Calu3 (cell line): ENCODE measurements at regions not wholly inside any gene's neighbourhood (a gene's known extent, or its start where the extent isn't known, plus 50 kb on each side); places are given as distances from the start of the nearest gene placed in this dataset.

Experiments used
- BruUV-seq: library from RNA; stranded (reverse); fragments of 400-500 nt; replicated peaks from 2 replicates; lab custom pipeline; 2021; lab: Mats Ljungman, UMichigan
- CTCF ChIA-PET: fragments of 300-600 bp; sonication (Branson Sonifier 250); formaldehyde crosslinking; loops from one replicate; lab custom pipeline; 2022; ENCODE audit warnings: antibody characterized with exemption; lab: Charles Lee
- DNase-seq: peaks from one replicate; pipeline ENCODE4 v3.0.0; 2022
- H3K27ac Mint-ChIP-seq: one replicate; pipeline ENCODE4 v1.8.0; 2022; ENCODE audit warnings: mixed read lengths; ENCODE audit not compliant: unreplicated experiment
- H3K27me3 Mint-ChIP-seq: one replicate; pipeline ENCODE4 v1.8.0; 2022; ENCODE audit warnings: mixed read lengths; ENCODE audit not compliant: unreplicated experiment
- H3K36me3 Mint-ChIP-seq: one replicate; pipeline ENCODE4 v1.8.0; 2022; ENCODE audit warnings: mild to moderate bottlenecking, moderate library complexity, mixed read lengths; ENCODE audit not compliant: insufficient read depth, unreplicated experiment
- H3K4me1 Mint-ChIP-seq: one replicate; pipeline ENCODE4 v1.8.0; 2022; ENCODE audit warnings: mild to moderate bottlenecking, low read depth, mixed read lengths; ENCODE audit not compliant: unreplicated experiment
- H3K4me3 Mint-ChIP-seq: one replicate; pipeline ENCODE4 v1.8.0; 2022; ENCODE audit warnings: mild to moderate bottlenecking, low read depth, moderate library complexity, mixed read lengths; ENCODE audit not compliant: unreplicated experiment
- H3K9me3 Mint-ChIP-seq: one replicate; pipeline ENCODE4 v1.8.0; 2022; ENCODE audit warnings: low read depth, mixed read lengths; ENCODE audit not compliant: unreplicated experiment
- CTCF ChIP-seq: fragments of 200-600 bp; IDR thresholded peaks from one replicate; pipeline ENCODE4 v1.8.0; 2022; ENCODE audit warnings: antibody characterized with exemption; ENCODE audit not compliant: unreplicated experiment
- intact Hi-C: fragments of 100-400 bp; cut with micrococcal nuclease; formaldehyde crosslinking; loops from one replicate; pipeline ENCODE4 v1.10.0; 2022; ENCODE audit not compliant: unreplicated experiment

DNA sequence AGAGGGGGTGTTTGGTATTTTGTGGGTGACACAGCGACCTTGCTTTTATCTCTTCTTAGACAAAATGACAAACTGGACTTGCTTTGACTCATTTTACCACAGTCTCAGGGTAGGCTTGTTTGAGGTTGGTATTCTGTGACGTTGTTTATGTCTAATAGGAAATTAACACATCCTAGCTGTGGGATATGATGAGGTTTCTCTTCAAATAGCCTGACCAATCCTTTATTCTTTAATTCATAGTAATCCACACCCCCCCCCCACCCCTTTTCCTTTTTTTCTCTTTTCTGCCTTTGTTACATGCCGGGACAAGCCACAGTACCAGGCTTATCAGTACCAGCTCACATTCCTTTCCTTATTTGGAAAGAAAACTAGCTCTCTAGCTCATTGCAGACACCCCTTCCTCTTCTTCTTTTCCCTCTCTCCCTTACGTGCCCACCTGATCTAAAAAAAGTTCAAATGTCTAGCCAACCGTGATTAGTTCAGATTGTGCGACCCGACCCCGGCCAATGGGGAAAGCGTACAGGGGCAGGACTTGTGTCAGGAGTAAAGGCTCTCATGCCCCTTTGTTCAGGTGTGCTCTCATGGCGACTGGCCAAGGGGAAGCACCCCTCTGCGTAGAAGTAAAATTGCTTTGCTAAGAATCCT is 52.2 kb upstream of the PTPRM start:
- CTCF ChIA-PET, result interaction anchor here (0.7 to 1.4 kb wide), 2 partner anchors 26 to 44 kb away, joined by 3 to 5 read pairs; no protein-coding TSS in a partner anchor
- intact Hi-C loops, result loop anchor here (5.0 kb wide), 1 partner anchor 52 kb away; the partner anchor contains the start of gene PTPRM
- Mint-ChIP-seq H3K4me1 (peaks cover 19% of the 10 kb centered on the region), H3K27me3 (no peaks in the 10 kb centered on the region), H3K4me3 (no peak overlapping the region), H3K27ac (no peak overlapping the region), H3K9me3 (no peaks in the 10 kb centered on the region), H3K36me3 (no peaks in the 10 kb centered on the region)
- TF ChIP-seq CTCF, result no peak
- peak; percentile 48 for DNase-seq
- BruUV-seq, result no TSS peak

DNA sequence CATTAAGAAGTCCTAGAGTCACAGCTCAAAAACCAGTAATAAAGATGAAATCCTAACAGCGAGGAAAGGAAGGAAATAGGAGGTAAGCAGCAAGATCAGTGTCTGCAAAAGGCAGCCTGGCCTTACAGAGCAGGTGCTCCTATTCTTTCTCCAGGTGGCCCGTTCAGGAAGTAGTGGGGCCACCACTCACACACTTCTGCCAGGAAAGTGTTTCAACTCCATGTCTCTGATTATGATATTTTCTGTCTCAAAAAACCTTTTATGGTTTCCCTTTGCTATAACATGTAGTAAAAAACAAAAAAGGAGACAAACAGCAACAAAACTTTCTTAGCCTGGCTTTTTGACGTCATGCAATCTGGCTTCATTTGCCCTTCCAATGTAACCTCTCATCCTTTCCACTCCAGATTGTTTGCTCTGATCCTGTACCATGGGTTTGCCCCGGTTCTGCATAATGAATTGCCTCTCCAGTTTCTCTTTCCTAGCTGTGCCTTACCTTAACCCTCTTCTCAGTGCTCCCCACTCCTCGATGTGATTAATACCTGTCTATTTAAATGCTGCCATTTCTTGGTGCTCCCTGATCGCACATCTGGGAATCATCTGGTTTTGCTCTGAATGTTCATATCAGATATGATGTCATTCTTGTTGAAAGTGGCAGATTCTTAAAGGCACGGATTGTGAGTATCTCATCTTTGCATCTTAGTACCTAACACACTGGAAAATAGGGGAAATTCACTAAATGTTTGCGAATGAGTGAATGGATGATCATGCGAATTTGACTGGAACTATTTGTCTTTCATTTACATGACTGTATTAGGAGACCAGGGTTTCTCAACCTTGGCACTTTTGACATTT is 50.6 kb upstream of the PTPRM start:
- no TSS peak for BruUV-seq
- no peaks in the 10 kb centered on the region for H3K9me3 Mint-ChIP-seq
- peaks cover 17% of the 10 kb centered on the region for H3K4me1 Mint-ChIP-seq
- H3K27me3 Mint-ChIP-seq, result no peaks in the 10 kb centered on the region
- H3K36me3 Mint-ChIP-seq, result no peaks in the 10 kb centered on the region
- no peak overlapping the region for H3K4me3 Mint-ChIP-seq
- no peak for DNase-seq
- no peak overlapping the region for H3K27ac Mint-ChIP-seq
- intact Hi-C loops, result no loop called here
- no peak for TF ChIP-seq CTCF
- CTCF ChIA-PET, result no interaction called here
